ENCODE measurements at regions not wholly inside any gene's neighbourhood (a gene's known extent, or its start where the extent isn't known, plus 50 kb on each side); places are given as distances from the start of the nearest gene placed in this dataset.

GRCh38 chr3:98966434-98966833, 64.9 kb upstream of the DCBLD2 start:
- no peak for TF ChIP-seq CTCF (IDR thresholded peaks at IDR 0.05)
- Histone ChIP-seq H3K4me1 (no peaks in the 10 kb centered on the region), H3K27ac (no peak overlapping the region), H3K9me3 (no peaks in the 10 kb centered on the region), H3K27me3 (no peaks in the 10 kb centered on the region), H3K4me3 (no peak overlapping the region), H3K36me3 (no peaks in the 10 kb centered on the region)
- no peak for DNase-seq
- 59 to 77% (median 71%) methylated on average over 1 of the region's 1 CpG for WGBS, 5 donors
- intact Hi-C loops (cut with DNase I; ENCODE audit: low total_unique reads), result no loop called here

- WGBS, 5 donors, result 76 to 91% (median 78%) methylated on average over 2 of the region's 2 CpGs
- TF ChIP-seq CTCF (IDR thresholded peaks at IDR 0.05) (no peak), POLR2A (IDR thresholded peaks at IDR 0.05) (no peak), POLR2AphosphoS5 (IDR thresholded peaks at IDR 0.05) (no peak), EP300 (IDR thresholded peaks at IDR 0.05) (no peak)
- Histone ChIP-seq H3K27ac (no peak overlapping the region), H3K27me3 (no peaks in the 10 kb centered on the region), H3K4me3 (no peak overlapping the region), H3K9me3 (no peaks in the 10 kb centered on the region), H3K4me1 (no peaks in the 10 kb centered on the region), H3K36me3 (no peaks in the 10 kb centered on the region)
- DNase-seq, result no peak
- intact Hi-C loops (cut with DNase I; ENCODE audit: low total_unique reads), result no loop called here
Observed at GRCh38 chr3:98964784-98965183, 63.3 kb upstream of the DCBLD2 start.

GRCh38 chr3:98963546-98963945, 62.1 kb upstream of the DCBLD2 start:
- intact Hi-C loops (cut with DNase I; ENCODE audit: low total_unique reads), result no loop called here
- DNase-seq, result no peak
- no peaks in the 10 kb centered on the region for H3K36me3 ChIP-seq
- H3K4me1 ChIP-seq, result no peaks in the 10 kb centered on the region
- WGBS, 5 donors, result 76 to 85% (median 81%) methylated on average over 2 of the region's 2 CpGs
- no peak overlapping the region for H3K27ac ChIP-seq
- H3K4me3 ChIP-seq, result no peak overlapping the region
- TF ChIP-seq POLR2AphosphoS5 (IDR thresholded peaks at IDR 0.05), result no peak
- H3K27me3 ChIP-seq, result no peaks in the 10 kb centered on the region
- H3K9me3 ChIP-seq, result no peaks in the 10 kb centered on the region

- no peak overlapping the region for H3K4me3 ChIP-seq
- TF ChIP-seq POLR2AphosphoS5 (IDR thresholded peaks at IDR 0.05) (no peak), POLR2A (IDR thresholded peaks at IDR 0.05) (no peak), EP300 (IDR thresholded peaks at IDR 0.05) (no peak), CTCF (IDR thresholded peaks at IDR 0.05) (no peak)
- no peaks in the 10 kb centered on the region for H3K27me3 ChIP-seq
- H3K36me3 ChIP-seq, result no peaks in the 10 kb centered on the region
- H3K9me3 ChIP-seq, result no peaks in the 10 kb centered on the region
- no peak for DNase-seq
- no peaks in the 10 kb centered on the region for H3K4me1 ChIP-seq
- no peak overlapping the region for H3K27ac ChIP-seq
- intact Hi-C loops (cut with DNase I; ENCODE audit: low total_unique reads), result no loop called here
Observed at GRCh38 chr3:98962951-98963350, 61.5 kb upstream of the DCBLD2 start.

GRCh38 chr3:98962189-98962930, 60.9 kb upstream of the DCBLD2 start:
- Histone ChIP-seq H3K36me3 (no peaks in the 10 kb centered on the region), H3K9me3 (no peaks in the 10 kb centered on the region), H3K27ac (no peak overlapping the region), H3K27me3 (no peaks in the 10 kb centered on the region), H3K4me1 (no peaks in the 10 kb centered on the region), H3K4me3 (no peak overlapping the region)
- intact Hi-C loops (cut with DNase I; ENCODE audit: low total_unique reads), result no loop called here
- no peak for DNase-seq
- WGBS, 5 donors, result 81 to 89% (median 88%) methylated on average over 4 of the region's 4 CpGs
- TF ChIP-seq EP300 (IDR thresholded peaks at IDR 0.05), result no peak
- no peak for TF ChIP-seq CTCF (IDR thresholded peaks at IDR 0.05)
- TF ChIP-seq POLR2A (IDR thresholded peaks at IDR 0.05), result no peak
- TF ChIP-seq POLR2AphosphoS5 (IDR thresholded peaks at IDR 0.05), result no peak

All from stomach (tissue), 8 donors.